Activated T-cell treated with anti-CD3 and anti-CD28 coated beads for 48 hours (primary cell): ENCODE measurements at regions not wholly inside any gene's neighbourhood (a gene's known extent, or its start where the extent isn't known, plus 50 kb on each side); places are given as distances from the start of the nearest gene placed in this dataset.
"Not testable (repeated sequence)": the region's sequence is repeated elsewhere in the genome, so short reads cannot be mapped to it uniquely, and the experiment has no call there.

Source experiments
- DNase-seq: peaks from one replicate; pipeline ENCODE4 v3.0.0-alpha.2; 2020; ENCODE audit warnings: low read depth

GRCh38 chr12:62009445-62009844 lies 250.8 kb upstream of the USP15 start:
- no peak for DNase-seq

GRCh38 chr12:62010331-62010906 lies 249.8 kb upstream of the USP15 start:
- not testable (repeated sequence) for DNase-seq

- not testable (repeated sequence) for DNase-seq
These were observed 249.2 kb upstream of the USP15 start for GRCh38 chr12:62010973-62011372.

- DNase-seq = no peak
These were observed 245.9 kb upstream of the USP15 start for GRCh38 chr12:62014330-62014729.

- DNase-seq = no peak
These were observed 244.2 kb upstream of the USP15 start for GRCh38 chr12:62016021-62016420.

- no peak for DNase-seq
These were observed 238.4 kb upstream of the USP15 start for GRCh38 chr12:62021808-62022207.

GRCh38 chr12:62028536-62028935 lies 231.7 kb upstream of the USP15 start:
- no peak for DNase-seq

- no peak for DNase-seq
These were observed 227.3 kb upstream of the USP15 start for GRCh38 chr12:62032870-62033269.

GRCh38 chr12:62044450-62045135 lies 215.6 kb upstream of the USP15 start:
- no peak for DNase-seq

GRCh38 chr12:62045211-62045610 lies 215.0 kb upstream of the USP15 start:
- no peak for DNase-seq

- DNase-seq = no peak
These were observed 209.4 kb upstream of the USP15 start for GRCh38 chr12:62050785-62051184.

GRCh38 chr12:62069976-62070375 lies 190.2 kb upstream of the USP15 start:
- no peak for DNase-seq

GRCh38 chr12:62073236-62073635 lies 187.0 kb upstream of the USP15 start:
- DNase-seq = not testable (repeated sequence)

GRCh38 chr12:62075870-62076269 lies 184.3 kb upstream of the USP15 start:
- DNase-seq = no peak

GRCh38 chr12:62078020-62078419 lies 182.2 kb upstream of the USP15 start:
- no peak for DNase-seq

GRCh38 chr12:62082448-62082847 lies 177.8 kb upstream of the USP15 start:
- DNase-seq = no peak

GRCh38 chr12:62098132-62098531 lies 162.1 kb upstream of the USP15 start:
- no peak for DNase-seq

- DNase-seq = no peak
These were observed 156.5 kb upstream of the USP15 start for GRCh38 chr12:62103748-62104147.

- DNase-seq = no peak
These were observed 153.5 kb upstream of the USP15 start for GRCh38 chr12:62106547-62107185.

GRCh38 chr12:62113366-62114011 lies 146.7 kb upstream of the USP15 start:
- DNase-seq = no peak

GRCh38 chr12:62116986-62117385 lies 143.2 kb upstream of the USP15 start:
- no peak for DNase-seq

GRCh38 chr12:62123721-62124203 lies 136.4 kb upstream of the USP15 start:
- peak; percentile 10 for DNase-seq

- DNase-seq = no peak
These were observed 132.7 kb upstream of the USP15 start for GRCh38 chr12:62127516-62127915.
